Kidney (tissue), 13 donors: ENCODE measurements at regions not wholly inside any gene's neighbourhood (a gene's known extent, or its start where the extent isn't known, plus 50 kb on each side); places are given as distances from the start of the nearest gene placed in this dataset.

Source experiments
- DNase-seq, 5 donors: peaks; one replicate each; pipeline ENCODE4 v3.0.0-alpha.2; 2013 to 2020
- FAIRE-seq: peaks from 2 replicates; lab custom pipeline; 2012; peaks lifted over from hg19 to GRCh38; lab: Jason Lieb, UNC
- H3K27ac ChIP-seq, 2 donors: one replicate each; pipeline ENCODE4 v1.7.0; 2013; ENCODE audit warnings: low read depth in 2 of 2, low read length in 2 of 2, inconsistent platforms in 1 of 2
- H3K27me3 ChIP-seq: one replicate; pipeline ENCODE4 v1.7.1; 2013; ENCODE audit warnings: low read length, inconsistent platforms; ENCODE audit not compliant: control insufficient read depth, insufficient read depth
- H3K36me3 ChIP-seq, 3 donors: one replicate each; pipeline versions ENCODE4 v1.7.0 to v1.7.1; 2013; ENCODE audit warnings: low read length in 3 of 3, control low read depth in 1 of 3, inconsistent platforms in 1 of 3; ENCODE audit not compliant: insufficient read depth in 3 of 3, control insufficient read depth in 2 of 3
- H3K4me1 ChIP-seq, 3 donors: one replicate each; pipeline versions ENCODE4 v1.7.0 to v1.7.1; 2013; ENCODE audit warnings: low read length in 3 of 3, inconsistent platforms in 1 of 3, low read depth in 1 of 3; ENCODE audit not compliant: control insufficient read depth in 2 of 3, insufficient read depth in 2 of 3
- H3K4me3 ChIP-seq, 3 donors: one replicate each; pipeline versions ENCODE4 v1.7.0 to v1.8.1; 2013; ENCODE audit warnings: low read length in 3 of 3, control low read depth in 1 of 3, inconsistent platforms in 1 of 3
- H3K9ac ChIP-seq, 3 donors: one replicate each; pipeline versions ENCODE4 v1.7.0 to v1.7.1; 2013; ENCODE audit warnings: low read length in 3 of 3, control low read depth in 1 of 3, inconsistent platforms in 1 of 3
- H3K9me3 ChIP-seq, 3 donors: one replicate each; pipeline versions ENCODE4 v1.7.0 to v1.7.1; 2013; ENCODE audit warnings: low read length in 3 of 3, control low read depth in 1 of 3, inconsistent platforms in 1 of 3; ENCODE audit not compliant: control insufficient read depth in 2 of 3, insufficient read depth in 1 of 3
- CTCF ChIP-seq: IDR thresholded peaks from 3 replicates; pipeline ENCODE4 v1.5.1; 2012; ENCODE audit warnings: mild to moderate bottlenecking, moderate library complexity, borderline replicate concordance; ENCODE audit not compliant: insufficient read depth; ENCODE audit errors: extremely low read depth
- intact Hi-C: fragments of 100-400 bp; cut with DNase I; formaldehyde crosslinking; loops from one replicate; pipeline ENCODE4 v1.11.1; 2022
- donor health status: control.
- donor health status: control.
- donor health status: control.
- donor health status: control.
- donor health status: control.
- donor health status: DM: yes; HTN: yes; CAD: no.
- donor health status: Normal renal cell carcinoma (clear cell type).

GRCh38 chr15:95405447-95405846, 925.1 kb upstream of the NR2F2 start:
- H3K4me3 ChIP-seq, result no peak overlapping the region
- peaks cover 0 to 4% (median 2%) of the 10 kb centered on the region in 3 donors for H3K4me1 ChIP-seq
- H3K27me3 ChIP-seq, result no peaks in the 10 kb centered on the region
- no peak for FAIRE-seq
- no peak overlapping the region for H3K27ac ChIP-seq
- intact Hi-C loops, result no loop called here
- no peaks in the 10 kb centered on the region for H3K9me3 ChIP-seq
- no peak overlapping the region for H3K9ac ChIP-seq
- no peaks in the 10 kb centered on the region for H3K36me3 ChIP-seq
- no peak for DNase-seq
- no peak for TF ChIP-seq CTCF

GRCh38 chr15:95407534-95407933, 923.0 kb upstream of the NR2F2 start:
- no peak overlapping the region for H3K27ac ChIP-seq
- DNase-seq (no peak), FAIRE-seq (no peak)
- peaks cover 0 to 2% (median 2%) of the 10 kb centered on the region in 3 donors for H3K4me1 ChIP-seq
- H3K27me3 ChIP-seq, result no peaks in the 10 kb centered on the region
- H3K4me3 ChIP-seq, result no peak overlapping the region
- no peaks in the 10 kb centered on the region for H3K36me3 ChIP-seq
- H3K9ac ChIP-seq, result no peak overlapping the region
- no peak for TF ChIP-seq CTCF
- intact Hi-C loops, result no loop called here
- H3K9me3 ChIP-seq, result no peaks in the 10 kb centered on the region

GRCh38 chr15:95409211-95409610, 921.3 kb upstream of the NR2F2 start:
- H3K4me3 ChIP-seq, result no peak overlapping the region
- H3K4me1 ChIP-seq, result peaks cover 0 to 2% (median 2%) of the 10 kb centered on the region in 3 donors
- H3K27ac ChIP-seq, result peak overlapping the region in 1 of 2 donors; percentile 12
- no peak for TF ChIP-seq CTCF
- intact Hi-C loops, result no loop called here
- H3K27me3 ChIP-seq, result no peaks in the 10 kb centered on the region
- H3K36me3 ChIP-seq, result no peaks in the 10 kb centered on the region
- H3K9ac ChIP-seq, result no peak overlapping the region
- DNase-seq, result no peak
- H3K9me3 ChIP-seq, result no peaks in the 10 kb centered on the region
- no peak for FAIRE-seq
